GM23248 (cell line): ENCODE measurements at regions not wholly inside any gene's neighbourhood (a gene's known extent, or its start where the extent isn't known, plus 50 kb on each side); places are given as distances from the start of the nearest gene placed in this dataset.
"Not testable (repeated sequence)": the region's sequence is repeated elsewhere in the genome, so short reads cannot be mapped to it uniquely, and the experiment has no call there.

ENCODE experiments used
- EZH2 ChIP-seq: fragments of 200-600 bp; sonication (generic); IDR thresholded peaks from 2 replicates; pipeline ENCODE4 v1.6.1; 2018; ENCODE audit warnings: antibody characterized with exemption, mild to moderate bottlenecking; ENCODE audit not compliant: insufficient read depth, poor library complexity, severe bottlenecking
- EZH2phosphoT487 ChIP-seq: fragments of 200-600 bp; sonication (generic); IDR thresholded peaks from 2 replicates; pipeline ENCODE4 v1.6.1; 2018; ENCODE audit warnings: antibody characterized with exemption, moderate library complexity, mild to moderate bottlenecking, low read depth; ENCODE audit not compliant: insufficient read depth

DNA sequence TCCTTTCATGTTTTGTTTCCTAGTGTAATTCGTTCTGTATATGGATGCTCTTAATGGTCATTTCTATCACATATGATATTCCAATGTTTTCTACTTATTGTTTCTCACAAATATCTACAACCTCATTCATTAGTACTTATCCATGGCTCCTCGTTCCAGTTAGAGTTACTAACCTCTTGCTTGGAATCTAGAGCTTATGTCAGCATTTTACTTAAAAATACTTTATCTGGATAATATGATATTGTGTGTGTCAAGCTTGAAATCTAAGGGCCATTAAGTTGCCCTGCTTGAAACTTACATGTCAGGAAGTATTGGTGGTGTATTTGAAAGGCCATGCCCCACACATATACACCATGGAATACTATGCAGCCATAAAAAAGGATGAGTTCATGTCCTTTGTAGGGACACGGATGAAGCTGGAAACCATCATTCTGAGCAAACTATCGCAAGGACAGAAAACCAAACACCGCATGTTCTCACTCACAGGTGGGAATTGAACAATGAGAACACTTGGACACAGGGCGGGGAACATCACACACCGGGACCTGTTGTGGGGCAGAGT is 70.7 kb upstream of the CD302 start:
- TF ChIP-seq EZH2phosphoT487, EZH2: not testable (repeated sequence)
